Body of pancreas (tissue), 4 donors: ENCODE measurements at regions not wholly inside any gene's neighbourhood (a gene's known extent, or its start where the extent isn't known, plus 50 kb on each side); places are given as distances from the start of the nearest gene placed in this dataset.

Experiments used
- POLR2A ChIP-seq, 3 donors: fragments of 450-650 bp; IDR thresholded peaks; one replicate each; pipeline ENCODE4 v1.6.1; 2016; ENCODE audit warnings: antibody characterized with exemption in 3 of 3, mild to moderate bottlenecking in 2 of 3
- TF ChIP-seq, protein P1 (sequence below), 7 experiments: fragments of 450-650 bp in 4 of 7; fragments of 200-600 bp in 3 of 7; sonication (generic) in 3 of 7; IDR thresholded peaks; one replicate each; pipeline ENCODE4 v1.5.1; 2016 to 2019; ENCODE audit warnings: antibody characterized with exemption in 7 of 7

- TF ChIP-seq, protein P1, sequence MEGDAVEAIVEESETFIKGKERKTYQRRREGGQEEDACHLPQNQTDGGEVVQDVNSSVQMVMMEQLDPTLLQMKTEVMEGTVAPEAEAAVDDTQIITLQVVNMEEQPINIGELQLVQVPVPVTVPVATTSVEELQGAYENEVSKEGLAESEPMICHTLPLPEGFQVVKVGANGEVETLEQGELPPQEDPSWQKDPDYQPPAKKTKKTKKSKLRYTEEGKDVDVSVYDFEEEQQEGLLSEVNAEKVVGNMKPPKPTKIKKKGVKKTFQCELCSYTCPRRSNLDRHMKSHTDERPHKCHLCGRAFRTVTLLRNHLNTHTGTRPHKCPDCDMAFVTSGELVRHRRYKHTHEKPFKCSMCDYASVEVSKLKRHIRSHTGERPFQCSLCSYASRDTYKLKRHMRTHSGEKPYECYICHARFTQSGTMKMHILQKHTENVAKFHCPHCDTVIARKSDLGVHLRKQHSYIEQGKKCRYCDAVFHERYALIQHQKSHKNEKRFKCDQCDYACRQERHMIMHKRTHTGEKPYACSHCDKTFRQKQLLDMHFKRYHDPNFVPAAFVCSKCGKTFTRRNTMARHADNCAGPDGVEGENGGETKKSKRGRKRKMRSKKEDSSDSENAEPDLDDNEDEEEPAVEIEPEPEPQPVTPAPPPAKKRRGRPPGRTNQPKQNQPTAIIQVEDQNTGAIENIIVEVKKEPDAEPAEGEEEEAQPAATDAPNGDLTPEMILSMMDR (IDR thresholded peaks at IDR 0.05): no peak
- no peak for TF ChIP-seq POLR2A (IDR thresholded peaks at IDR 0.05)
Measured at GRCh38 chr10:130636313-130636930, 500.2 kb downstream of the GLRX3 start.
